Stimulated activated CD4-positive, alpha-beta T cell treated with anti-CD3 and anti-CD28 coated beads, Interleukin-4, amount 100 ng/mL, for 24 hours (primary cell): ENCODE measurements at regions not wholly inside any gene's neighbourhood (a gene's known extent, or its start where the extent isn't known, plus 50 kb on each side); places are given as distances from the start of the nearest gene placed in this dataset.

Experiments used
- DNase-seq: peaks from one replicate; pipeline ENCODE4 v3.0.0-alpha.2; 2020

DNA sequence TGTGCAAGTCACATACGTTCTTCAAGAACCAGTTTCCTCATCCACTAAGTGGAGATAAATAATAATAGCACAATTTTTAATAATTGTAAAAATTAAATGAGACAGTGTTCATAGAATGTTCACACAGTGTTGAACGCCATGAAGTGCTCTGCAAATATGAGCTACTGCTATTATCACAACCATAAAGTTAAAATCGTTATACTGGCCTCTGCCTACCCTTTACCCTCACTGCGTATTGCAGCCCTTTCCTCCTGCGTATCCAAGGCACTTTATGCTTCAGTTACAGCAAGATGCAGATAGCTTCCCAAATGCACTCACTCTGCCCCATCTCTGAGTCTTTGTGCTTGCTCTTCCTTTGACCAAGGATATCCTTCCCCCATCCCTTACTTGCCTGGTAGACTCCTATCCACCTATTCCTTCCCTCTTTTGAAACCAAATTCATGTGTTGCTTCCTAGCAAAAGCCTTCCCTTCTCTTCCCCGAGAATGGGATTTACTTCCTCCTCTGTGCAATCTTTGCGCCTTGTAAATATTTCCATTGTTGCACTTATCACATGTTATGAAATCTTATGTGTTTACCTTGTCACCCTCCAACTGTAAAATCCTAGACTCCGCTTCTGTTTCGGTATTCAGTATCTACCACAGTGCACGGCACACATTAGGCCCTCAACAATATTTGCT is 196.9 kb downstream of the ADAMTS15 start:
- DNase-seq: no peak

GRCh38 chr11:130645843-130646197 is 197.4 kb downstream of the ADAMTS15 start:
- DNase-seq: no peak

DNA sequence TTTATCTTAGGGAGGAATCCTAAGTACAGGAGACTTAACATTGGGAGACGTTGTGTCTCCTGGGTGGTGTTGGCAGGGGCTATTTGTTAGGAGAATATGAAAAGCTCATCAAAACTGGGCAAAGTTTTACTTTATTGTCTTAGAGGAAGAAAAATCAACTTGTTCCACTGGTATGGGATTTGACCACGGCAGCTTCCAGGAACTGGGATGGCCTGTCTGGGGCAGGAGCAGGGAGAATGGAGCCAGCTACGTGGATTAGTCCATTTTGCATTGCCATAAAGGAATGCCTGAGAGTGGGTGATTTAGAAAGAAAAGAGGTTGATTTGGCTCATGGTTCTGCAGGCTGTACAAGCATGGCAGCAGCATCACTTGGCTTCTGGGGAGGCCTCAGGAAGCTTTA is 198.4 kb downstream of the ADAMTS15 start:
- DNase-seq: no peak

DNA sequence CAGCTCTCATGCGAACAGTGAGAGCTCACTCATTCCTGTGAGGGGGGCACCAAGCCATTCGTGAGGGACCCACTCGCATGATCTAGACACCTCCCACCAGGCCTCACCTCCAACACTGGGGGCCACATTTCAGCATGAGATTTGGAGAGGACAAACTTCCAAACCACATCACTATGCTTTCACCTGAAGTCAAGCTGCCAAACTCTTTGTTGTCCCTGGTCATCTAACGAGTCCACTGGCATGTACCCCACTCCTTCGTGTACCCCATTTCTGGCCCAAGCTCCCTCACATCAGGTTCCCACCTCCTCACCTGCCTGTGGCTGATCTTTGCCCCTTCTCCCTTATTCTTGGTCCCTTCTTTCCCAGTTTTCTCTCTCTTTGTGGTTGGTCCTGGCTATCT is 198.9 kb downstream of the ADAMTS15 start:
- DNase-seq: no peak

DNA sequence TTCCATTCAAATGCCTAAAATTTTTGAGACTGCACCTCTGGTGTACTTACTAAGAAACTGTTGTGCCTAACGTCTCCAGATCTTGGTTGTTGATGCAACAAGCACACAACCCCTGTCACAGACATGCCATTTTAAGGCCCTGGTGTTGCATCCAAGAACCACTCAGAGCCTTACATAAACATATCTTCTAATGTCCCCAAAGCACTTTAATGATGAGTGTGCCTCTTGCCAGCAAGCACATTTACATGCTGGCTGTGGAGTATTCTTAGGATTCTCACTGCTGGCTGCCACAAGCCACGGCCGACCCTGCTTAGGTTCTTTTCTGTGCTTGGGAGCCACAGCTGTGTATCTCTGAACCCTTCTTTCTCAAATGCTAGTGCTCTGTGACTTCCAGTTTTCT is 201.4 kb downstream of the ADAMTS15 start:
- DNase-seq: no peak

- no peak for DNase-seq
These were observed 202.1 kb downstream of the ADAMTS15 start for GRCh38 chr11:130650456-130651030.

- no peak for DNase-seq
These were observed 202.8 kb downstream of the ADAMTS15 start for GRCh38 chr11:130651066-130651855.

DNA sequence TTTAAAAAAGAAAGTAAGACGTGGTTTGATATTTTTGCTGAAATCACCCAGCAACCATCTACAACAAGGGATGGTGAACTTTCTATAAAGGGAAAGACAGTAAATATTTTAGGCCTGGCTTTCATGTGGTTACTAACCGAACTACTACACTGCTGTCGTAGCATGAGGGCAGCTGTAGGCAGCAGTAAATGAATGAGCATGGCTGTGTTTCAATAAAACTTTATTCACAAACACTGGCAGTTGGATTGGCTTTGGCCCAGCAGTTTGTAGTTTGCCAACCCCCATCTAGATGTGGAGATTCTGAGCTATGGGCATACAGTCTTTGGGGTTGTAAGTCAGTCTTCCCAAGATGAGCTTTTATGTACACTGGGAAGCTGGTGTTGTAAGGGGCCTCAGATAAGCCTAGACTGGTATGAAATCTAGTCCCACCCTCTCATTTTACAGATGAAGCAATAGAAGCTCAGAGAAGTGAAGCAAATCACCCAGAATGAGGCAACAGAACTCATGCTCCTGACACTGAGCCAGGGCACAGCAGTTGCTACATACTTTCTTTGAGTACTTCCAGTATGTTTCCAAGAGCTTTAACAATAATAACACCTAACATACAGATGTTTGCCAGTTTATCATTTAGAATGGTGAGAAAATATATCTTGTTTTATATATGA is 204.4 kb downstream of the ADAMTS15 start:
- no peak for DNase-seq

- no peak for DNase-seq
These were observed 205.6 kb downstream of the ADAMTS15 start for GRCh38 chr11:130653838-130654636.

GRCh38 chr11:130655300-130655699 is 206.9 kb downstream of the ADAMTS15 start:
- no peak for DNase-seq

DNA sequence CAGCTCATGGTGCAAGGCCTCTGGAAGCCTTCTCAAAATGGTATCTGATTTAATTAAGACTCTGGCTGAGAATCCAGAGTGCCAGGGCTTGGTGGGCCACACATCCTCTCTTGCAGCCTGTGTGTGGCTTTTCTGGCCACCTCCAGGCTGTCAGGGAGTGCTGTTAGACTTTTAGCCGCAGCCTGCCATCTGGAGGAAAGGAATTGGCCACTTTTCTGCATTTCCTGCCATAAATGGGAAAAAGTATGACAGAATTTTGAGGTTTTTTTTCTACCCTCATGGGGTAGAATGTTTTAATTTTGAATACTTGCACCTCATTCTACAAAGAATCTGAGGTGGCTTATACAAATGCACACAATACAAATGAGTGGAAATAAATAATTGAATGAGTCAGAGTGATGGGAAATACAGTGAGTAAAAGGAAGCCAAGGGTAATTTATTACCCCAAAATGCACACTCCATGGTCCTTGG is 218.4 kb downstream of the ADAMTS15 start:
- no peak for DNase-seq

GRCh38 chr11:130668751-130669150 is 220.3 kb downstream of the ADAMTS15 start:
- DNase-seq: no peak

DNA sequence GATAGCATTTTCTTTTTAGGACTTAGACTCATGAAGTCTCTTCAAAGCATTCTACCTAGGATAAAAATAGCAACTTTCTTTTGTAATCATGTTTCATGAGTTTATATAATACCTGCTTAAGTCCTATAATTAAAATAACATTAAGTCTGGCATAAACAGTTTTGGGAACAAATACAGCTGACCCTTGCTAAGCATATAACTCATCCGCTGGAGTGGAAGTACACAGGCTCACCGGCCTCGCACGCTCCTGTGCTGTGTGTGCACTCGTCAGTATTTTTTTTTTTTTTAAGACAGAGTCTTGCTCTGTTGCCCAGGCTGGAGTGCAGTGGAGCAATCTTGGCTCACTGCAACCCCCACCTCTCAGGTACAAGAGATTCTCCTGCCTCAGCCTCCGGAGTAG is 221.8 kb downstream of the ADAMTS15 start:
- no peak for DNase-seq

- DNase-seq: no peak
These were observed 223.6 kb downstream of the ADAMTS15 start for GRCh38 chr11:130671801-130672700.

DNA sequence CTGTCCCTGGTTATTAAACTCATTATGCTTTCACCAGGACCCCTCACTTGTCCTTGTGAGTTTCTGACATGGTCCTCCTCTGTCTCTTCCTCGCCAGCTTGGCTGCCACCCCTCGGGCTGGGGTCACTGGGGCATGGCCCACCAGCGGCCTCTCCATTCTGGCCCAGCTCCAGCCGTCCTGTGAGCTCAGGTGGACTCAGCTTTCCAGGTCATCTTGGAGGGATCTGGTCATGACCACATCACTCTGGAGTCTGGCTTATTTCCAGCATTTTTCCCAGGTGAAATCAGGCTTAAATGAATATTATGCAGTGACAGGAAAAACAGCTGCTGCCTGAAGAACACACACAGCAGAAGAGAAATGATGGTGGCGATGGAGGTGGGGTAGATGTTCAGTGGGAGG is 224.5 kb downstream of the ADAMTS15 start:
- no peak for DNase-seq

DNA sequence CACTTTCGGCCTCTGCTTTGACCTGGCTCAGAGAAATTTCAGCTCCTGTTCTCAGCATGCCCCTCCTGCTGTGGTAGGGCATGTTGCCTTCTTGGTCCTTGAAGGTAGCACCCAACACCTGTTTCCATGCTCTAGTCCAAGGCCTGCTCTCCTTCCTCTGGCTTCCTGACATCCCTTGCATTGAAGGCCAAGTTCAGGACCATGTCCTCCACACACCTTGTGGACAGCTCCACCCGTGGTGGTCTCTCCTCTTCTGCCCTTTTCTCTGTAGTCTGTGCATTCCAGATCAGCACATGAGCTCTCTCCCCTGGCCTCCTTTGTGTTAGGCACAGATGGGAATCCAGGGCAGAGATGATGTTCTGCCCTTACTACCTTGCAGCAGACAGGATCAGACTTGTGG is 225.3 kb downstream of the ADAMTS15 start:
- no peak for DNase-seq

DNA sequence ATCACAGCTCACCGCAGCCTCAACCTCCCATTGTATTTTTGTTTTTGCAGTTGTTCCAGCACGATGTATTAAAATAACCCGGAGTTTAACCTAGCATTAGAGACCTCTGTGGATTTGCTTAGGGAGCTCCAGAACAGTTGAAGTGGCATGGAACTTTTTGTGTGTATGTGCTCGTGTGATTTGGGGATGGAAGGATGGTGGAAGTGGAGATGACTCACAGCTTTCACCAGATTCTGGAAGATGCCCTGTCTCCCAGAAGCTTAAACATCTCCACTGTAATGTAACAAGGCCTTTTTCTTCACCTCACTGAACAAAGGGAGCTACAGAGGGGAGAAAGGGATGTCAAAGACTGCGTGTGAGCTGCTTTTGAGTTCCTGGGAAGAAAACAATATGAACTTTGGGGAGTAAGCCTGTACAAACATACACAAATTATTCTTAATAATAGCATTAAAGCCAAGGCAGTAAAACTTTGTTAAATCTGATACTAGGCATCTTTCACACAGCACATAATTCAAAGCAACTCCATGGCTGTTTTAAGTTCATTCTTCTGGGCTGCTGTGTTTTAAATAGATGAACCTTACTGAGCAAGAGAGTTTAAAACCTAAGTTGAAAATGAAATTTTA is 226.4 kb downstream of the ADAMTS15 start:
- no peak for DNase-seq

DNA sequence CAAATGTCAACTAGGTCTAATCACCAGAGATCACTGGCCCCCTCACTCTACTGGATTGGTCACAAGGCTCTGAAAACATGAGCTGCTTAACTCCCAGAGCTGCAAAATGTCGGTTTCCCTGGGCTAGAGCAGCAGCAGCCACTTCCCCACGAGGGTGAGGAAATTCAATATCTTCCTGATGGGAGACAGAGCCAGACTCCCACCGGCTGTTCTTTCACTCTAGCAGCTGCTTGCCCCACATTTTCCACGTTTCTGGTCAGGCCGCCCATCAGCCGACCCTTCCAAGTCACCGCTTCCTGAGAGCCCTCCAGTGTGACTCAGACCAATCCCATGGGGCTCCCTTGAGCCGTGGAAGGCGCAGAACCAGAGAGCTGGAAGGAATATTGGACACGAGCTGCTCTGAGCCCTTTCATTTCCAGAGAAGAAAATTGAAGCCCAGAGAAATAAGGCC is 227.0 kb downstream of the ADAMTS15 start:
- no peak for DNase-seq

DNA sequence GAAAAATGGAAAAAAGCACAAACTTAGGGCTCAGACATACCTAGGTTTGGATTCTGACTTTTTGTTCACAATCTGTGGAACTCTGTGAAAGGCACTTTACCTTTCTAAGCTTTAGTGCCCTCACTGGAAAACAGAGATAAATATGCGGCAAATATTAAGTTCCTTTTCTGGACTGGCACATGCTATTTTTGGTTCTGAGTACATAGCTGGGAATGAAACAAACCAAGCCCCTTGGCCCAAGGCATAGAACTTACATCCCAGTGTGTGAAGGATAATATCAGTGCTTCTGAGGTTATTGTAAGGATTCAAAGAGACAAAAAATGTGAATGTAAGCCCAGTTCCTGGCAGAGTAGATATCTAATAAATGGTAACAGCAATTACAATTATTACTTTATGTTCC is 227.5 kb downstream of the ADAMTS15 start:
- no peak for DNase-seq

DNA sequence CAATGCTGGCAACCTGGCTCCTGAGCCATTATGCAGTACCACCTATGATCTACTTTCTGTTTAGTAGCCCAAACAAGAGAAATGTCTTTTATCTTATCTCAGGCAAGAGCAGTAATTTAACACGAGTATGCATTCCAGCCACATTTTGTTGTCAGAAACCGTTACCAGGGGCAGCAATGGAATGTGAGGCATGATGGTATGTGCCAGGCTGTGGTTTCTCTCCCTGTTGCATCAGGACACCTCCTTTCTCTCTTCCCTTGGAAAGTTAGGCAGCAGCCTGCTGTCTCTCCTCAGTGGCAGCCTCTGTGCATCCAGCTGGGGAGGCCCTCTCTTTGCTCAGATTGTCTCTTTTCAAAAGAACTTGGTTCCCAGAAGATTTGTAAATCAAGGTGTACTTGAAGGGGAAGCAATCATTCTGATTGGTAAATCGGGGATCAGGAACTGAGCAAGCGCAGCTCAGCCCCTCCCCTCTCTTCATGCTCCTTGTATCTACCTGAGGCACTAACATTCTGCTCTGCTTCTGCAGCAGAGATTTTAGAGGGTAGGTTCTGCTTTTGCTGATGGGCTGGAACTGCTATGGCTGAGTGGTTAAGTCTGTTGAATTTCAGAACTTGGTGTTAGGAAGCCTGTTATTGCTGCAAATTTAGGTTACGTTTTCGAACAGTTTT is 229.2 kb downstream of the ADAMTS15 start:
- DNase-seq: no peak

- DNase-seq: no peak
These were observed 230.8 kb downstream of the ADAMTS15 start for GRCh38 chr11:130679247-130679646.
